ENCODE measurements at regions not wholly inside any gene's neighbourhood (a gene's known extent, or its start where the extent isn't known, plus 50 kb on each side); places are given as distances from the start of the nearest gene placed in this dataset.

GRCh38 chr10:62323751-62324150 lies 50.4 kb upstream of the ZNF365 start:
- DNase-seq (ENCODE audit: low read depth), result peak; percentile 5
- H3K4me3 ChIP-seq (ENCODE audit: low read depth, low read length), result no peak overlapping the region
- TF ChIP-seq CTCF (conservative IDR thresholded peaks at IDR 0.05; ENCODE audit: low read depth, low read length), result no peak

Measured in choroid plexus epithelial cell (primary cell).